ENCODE measurements at regions not wholly inside any gene's neighbourhood (a gene's known extent, or its start where the extent isn't known, plus 50 kb on each side); places are given as distances from the start of the nearest gene placed in this dataset.

DNA sequence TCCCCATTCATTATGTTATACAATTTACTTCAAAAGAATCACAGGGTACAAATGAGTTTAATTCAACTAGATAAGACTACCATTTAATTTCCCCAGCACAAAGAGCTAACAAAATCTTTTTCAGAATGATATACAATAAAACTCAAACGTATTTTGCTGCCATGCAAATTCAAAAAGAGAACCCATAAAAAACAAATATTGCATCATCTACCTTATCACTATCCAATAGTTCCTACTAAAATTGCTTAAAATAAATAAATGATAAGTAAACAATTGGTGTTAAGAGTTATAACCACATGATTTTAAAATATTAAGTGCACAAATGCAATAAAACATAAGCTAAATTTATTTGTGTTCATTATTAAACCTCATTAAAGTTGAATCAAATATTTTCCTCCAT is 919.4 kb downstream of the SLITRK5 start:
- TF ChIP-seq, protein P1, sequence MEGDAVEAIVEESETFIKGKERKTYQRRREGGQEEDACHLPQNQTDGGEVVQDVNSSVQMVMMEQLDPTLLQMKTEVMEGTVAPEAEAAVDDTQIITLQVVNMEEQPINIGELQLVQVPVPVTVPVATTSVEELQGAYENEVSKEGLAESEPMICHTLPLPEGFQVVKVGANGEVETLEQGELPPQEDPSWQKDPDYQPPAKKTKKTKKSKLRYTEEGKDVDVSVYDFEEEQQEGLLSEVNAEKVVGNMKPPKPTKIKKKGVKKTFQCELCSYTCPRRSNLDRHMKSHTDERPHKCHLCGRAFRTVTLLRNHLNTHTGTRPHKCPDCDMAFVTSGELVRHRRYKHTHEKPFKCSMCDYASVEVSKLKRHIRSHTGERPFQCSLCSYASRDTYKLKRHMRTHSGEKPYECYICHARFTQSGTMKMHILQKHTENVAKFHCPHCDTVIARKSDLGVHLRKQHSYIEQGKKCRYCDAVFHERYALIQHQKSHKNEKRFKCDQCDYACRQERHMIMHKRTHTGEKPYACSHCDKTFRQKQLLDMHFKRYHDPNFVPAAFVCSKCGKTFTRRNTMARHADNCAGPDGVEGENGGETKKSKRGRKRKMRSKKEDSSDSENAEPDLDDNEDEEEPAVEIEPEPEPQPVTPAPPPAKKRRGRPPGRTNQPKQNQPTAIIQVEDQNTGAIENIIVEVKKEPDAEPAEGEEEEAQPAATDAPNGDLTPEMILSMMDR (IDR thresholded peaks at IDR 0.05; ENCODE audit: insufficient read depth, low read length) = no peak
- TF ChIP-seq, protein P2, sequence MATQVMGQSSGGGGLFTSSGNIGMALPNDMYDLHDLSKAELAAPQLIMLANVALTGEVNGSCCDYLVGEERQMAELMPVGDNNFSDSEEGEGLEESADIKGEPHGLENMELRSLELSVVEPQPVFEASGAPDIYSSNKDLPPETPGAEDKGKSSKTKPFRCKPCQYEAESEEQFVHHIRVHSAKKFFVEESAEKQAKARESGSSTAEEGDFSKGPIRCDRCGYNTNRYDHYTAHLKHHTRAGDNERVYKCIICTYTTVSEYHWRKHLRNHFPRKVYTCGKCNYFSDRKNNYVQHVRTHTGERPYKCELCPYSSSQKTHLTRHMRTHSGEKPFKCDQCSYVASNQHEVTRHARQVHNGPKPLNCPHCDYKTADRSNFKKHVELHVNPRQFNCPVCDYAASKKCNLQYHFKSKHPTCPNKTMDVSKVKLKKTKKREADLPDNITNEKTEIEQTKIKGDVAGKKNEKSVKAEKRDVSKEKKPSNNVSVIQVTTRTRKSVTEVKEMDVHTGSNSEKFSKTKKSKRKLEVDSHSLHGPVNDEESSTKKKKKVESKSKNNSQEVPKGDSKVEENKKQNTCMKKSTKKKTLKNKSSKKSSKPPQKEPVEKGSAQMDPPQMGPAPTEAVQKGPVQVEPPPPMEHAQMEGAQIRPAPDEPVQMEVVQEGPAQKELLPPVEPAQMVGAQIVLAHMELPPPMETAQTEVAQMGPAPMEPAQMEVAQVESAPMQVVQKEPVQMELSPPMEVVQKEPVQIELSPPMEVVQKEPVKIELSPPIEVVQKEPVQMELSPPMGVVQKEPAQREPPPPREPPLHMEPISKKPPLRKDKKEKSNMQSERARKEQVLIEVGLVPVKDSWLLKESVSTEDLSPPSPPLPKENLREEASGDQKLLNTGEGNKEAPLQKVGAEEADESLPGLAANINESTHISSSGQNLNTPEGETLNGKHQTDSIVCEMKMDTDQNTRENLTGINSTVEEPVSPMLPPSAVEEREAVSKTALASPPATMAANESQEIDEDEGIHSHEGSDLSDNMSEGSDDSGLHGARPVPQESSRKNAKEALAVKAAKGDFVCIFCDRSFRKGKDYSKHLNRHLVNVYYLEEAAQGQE (IDR thresholded peaks at IDR 0.05; ENCODE audit: insufficient replicate concordance, low read depth) = no peak
- no peak for TF ChIP-seq POLR2AphosphoS5 (IDR thresholded peaks at IDR 0.05; ENCODE audit: low read depth)
